H54 (cell line): ENCODE measurements at regions not wholly inside any gene's neighbourhood (a gene's known extent, or its start where the extent isn't known, plus 50 kb on each side); places are given as distances from the start of the nearest gene placed in this dataset.

Source experiments
- DNase-seq: peaks from one replicate; pipeline ENCODE4 v3.0.0; 2011; ENCODE audit warnings: low spot score, mixed read lengths; ENCODE audit not compliant: insufficient read length
- FAIRE-seq: peaks from 3 replicates; lab custom pipeline; 2011; peaks lifted over from hg19 to GRCh38; lab: Jason Lieb, UNC
- POLR2A ChIP-seq: IDR thresholded peaks from 2 replicates; pipeline ENCODE4 v1.6.1; 2011; ENCODE audit warnings: low read depth, mild to moderate bottlenecking, low read length

- TF ChIP-seq POLR2A = no peak
- DNase-seq = no peak
- no peak for FAIRE-seq
These were observed 163.1 kb upstream of the MIR17HG start for GRCh38 chr13:91184244-91184926.

GRCh38 chr13:91185294-91185863 is 162.1 kb upstream of the MIR17HG start:
- no peak for FAIRE-seq
- DNase-seq = no peak
- no peak for TF ChIP-seq POLR2A

GRCh38 chr13:91187522-91187921 is 160.0 kb upstream of the MIR17HG start:
- TF ChIP-seq POLR2A = no peak
- no peak for DNase-seq
- no peak for FAIRE-seq

GRCh38 chr13:91189506-91189905 is 158.0 kb upstream of the MIR17HG start:
- no peak for TF ChIP-seq POLR2A
- no peak for DNase-seq
- FAIRE-seq = no peak

- TF ChIP-seq POLR2A = no peak
- DNase-seq = no peak
- no peak for FAIRE-seq
These were observed 154.1 kb upstream of the MIR17HG start for GRCh38 chr13:91193358-91193757.

GRCh38 chr13:91195789-91196188 is 151.7 kb upstream of the MIR17HG start:
- FAIRE-seq (no peak), DNase-seq (no peak)
- no peak for TF ChIP-seq POLR2A

GRCh38 chr13:91196958-91197357 is 150.5 kb upstream of the MIR17HG start:
- FAIRE-seq = no peak

GRCh38 chr13:91199866-91200265 is 147.6 kb upstream of the MIR17HG start:
- FAIRE-seq (no peak), DNase-seq (no peak)
- no peak for TF ChIP-seq POLR2A

More at GRCh38 chr13:91196958-91197357, 150.5 kb upstream of the MIR17HG start:
- no peak for TF ChIP-seq POLR2A
- no peak for DNase-seq

- no peak for DNase-seq
- no peak for TF ChIP-seq POLR2A
- FAIRE-seq = no peak
These were observed 147.0 kb upstream of the MIR17HG start for GRCh38 chr13:91200486-91200885.

- no peak for TF ChIP-seq POLR2A
- no peak for FAIRE-seq
- DNase-seq = no peak
These were observed 144.1 kb upstream of the MIR17HG start for GRCh38 chr13:91203430-91203829.

GRCh38 chr13:91207261-91207660 is 140.2 kb upstream of the MIR17HG start:
- FAIRE-seq (no peak), DNase-seq (no peak)
- no peak for TF ChIP-seq POLR2A

- no peak for FAIRE-seq
- no peak for TF ChIP-seq POLR2A
- DNase-seq = no peak
These were observed 136.0 kb upstream of the MIR17HG start for GRCh38 chr13:91211510-91211909.

GRCh38 chr13:91212231-91212630 is 135.3 kb upstream of the MIR17HG start:
- FAIRE-seq (no peak), DNase-seq (no peak)
- no peak for TF ChIP-seq POLR2A

GRCh38 chr13:91214031-91214430 is 133.5 kb upstream of the MIR17HG start:
- TF ChIP-seq POLR2A = no peak
- FAIRE-seq (no peak), DNase-seq (no peak)
